Subcutaneous abdominal adipose tissue (tissue), 5 donors: ENCODE measurements at regions not wholly inside any gene's neighbourhood (a gene's known extent, or its start where the extent isn't known, plus 50 kb on each side); places are given as distances from the start of the nearest gene placed in this dataset.

Experiments
- H3K27ac ChIP-seq: one replicate; pipeline ENCODE4 v1.7.0; 2013; ENCODE audit warnings: low read depth, mild to moderate bottlenecking, inconsistent platforms, low read length, moderate library complexity
- H3K27me3 ChIP-seq, 5 donors: one replicate each; pipeline ENCODE4 v1.7.0; 2013; ENCODE audit warnings: low read length in 5 of 5, inconsistent platforms in 1 of 5; ENCODE audit not compliant: control insufficient read depth in 5 of 5, insufficient read depth in 4 of 5
- H3K36me3 ChIP-seq, 5 donors: one replicate each; pipeline ENCODE4 v1.7.0; 2013; ENCODE audit warnings: low read length in 5 of 5; ENCODE audit not compliant: control insufficient read depth in 5 of 5, insufficient read depth in 5 of 5
- H3K4me1 ChIP-seq, 5 donors: one replicate each; pipeline ENCODE4 v1.7.0; 2013; ENCODE audit warnings: low read length in 5 of 5, mild to moderate bottlenecking in 3 of 5, moderate library complexity in 1 of 5; ENCODE audit not compliant: control insufficient read depth in 5 of 5, insufficient read depth in 5 of 5
- H3K4me3 ChIP-seq, 5 donors: one replicate each; pipeline ENCODE4 v1.7.0; 2013; ENCODE audit warnings: low read length in 5 of 5, low read depth in 1 of 5
- H3K9ac ChIP-seq, 5 donors: one replicate each; pipeline ENCODE4 v1.7.0; 2013; ENCODE audit warnings: low read length in 5 of 5, mild to moderate bottlenecking in 4 of 5, moderate library complexity in 3 of 5
- H3K9me3 ChIP-seq, 5 donors: one replicate each; pipeline ENCODE4 v1.7.0; 2013; ENCODE audit warnings: low read length in 5 of 5; ENCODE audit not compliant: control insufficient read depth in 5 of 5
- donor health status: healthy.
- donor health status: healthy.
- donor health status: healthy.
- donor health status: healthy.
- donor health status: healthy.

DNA sequence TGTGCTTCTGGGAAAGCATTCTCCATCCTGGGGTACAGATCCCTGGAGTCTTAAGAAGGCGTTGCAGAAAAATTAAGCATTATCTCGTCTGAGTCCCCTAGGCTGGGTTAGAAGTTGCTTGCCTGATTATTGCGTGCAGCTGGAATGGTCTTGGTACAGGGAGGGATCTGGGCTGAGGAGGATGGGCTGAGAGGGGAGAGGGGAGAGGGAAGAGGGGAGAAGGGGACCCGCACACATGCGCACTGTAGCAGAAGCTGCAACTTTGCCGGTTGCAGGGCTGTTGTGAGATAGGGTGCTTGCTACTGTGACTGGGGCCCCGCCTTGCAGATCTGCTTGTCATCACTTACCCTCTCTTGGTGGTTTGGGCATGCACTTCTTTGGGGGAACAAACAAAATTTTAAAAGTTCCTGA lies 316.8 kb downstream of the DLEU7 start:
- Histone ChIP-seq H3K36me3 (no peaks in the 10 kb centered on the region), H3K9ac (no peak overlapping the region), H3K27ac (no peak overlapping the region), H3K9me3 (no peaks in the 10 kb centered on the region), H3K4me3 (no peak overlapping the region), H3K27me3 (no peaks in the 10 kb centered on the region), H3K4me1 (peaks cover 0 to 47% (median 40%) of the 10 kb centered on the region in 5 donors)

DNA sequence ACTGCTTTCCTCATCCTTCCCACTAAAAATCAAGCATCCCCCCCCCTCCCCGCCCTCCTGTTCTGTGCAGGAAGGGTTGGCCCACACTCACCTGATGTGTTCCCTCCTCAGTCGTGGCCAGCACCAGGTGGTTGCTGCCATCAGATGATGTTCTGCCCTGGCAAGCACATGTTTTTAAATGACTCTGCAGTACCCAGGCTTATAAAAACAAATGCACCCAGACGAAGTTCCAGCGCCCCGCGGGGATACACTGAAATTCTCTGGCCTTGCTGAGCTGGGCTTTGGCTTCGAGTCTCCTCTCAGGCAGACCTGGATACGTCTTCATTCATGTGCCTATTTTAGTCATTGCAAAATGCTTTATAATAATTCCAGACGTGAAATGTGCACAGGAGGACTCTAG lies 316.3 kb downstream of the DLEU7 start:
- Histone ChIP-seq H3K4me3 (no peak overlapping the region), H3K4me1 (peaks cover 0 to 42% (median 35%) of the 10 kb centered on the region in 5 donors), H3K9me3 (no peaks in the 10 kb centered on the region), H3K9ac (no peak overlapping the region), H3K27ac (no peak overlapping the region), H3K36me3 (no peaks in the 10 kb centered on the region), H3K27me3 (no peaks in the 10 kb centered on the region)

DNA sequence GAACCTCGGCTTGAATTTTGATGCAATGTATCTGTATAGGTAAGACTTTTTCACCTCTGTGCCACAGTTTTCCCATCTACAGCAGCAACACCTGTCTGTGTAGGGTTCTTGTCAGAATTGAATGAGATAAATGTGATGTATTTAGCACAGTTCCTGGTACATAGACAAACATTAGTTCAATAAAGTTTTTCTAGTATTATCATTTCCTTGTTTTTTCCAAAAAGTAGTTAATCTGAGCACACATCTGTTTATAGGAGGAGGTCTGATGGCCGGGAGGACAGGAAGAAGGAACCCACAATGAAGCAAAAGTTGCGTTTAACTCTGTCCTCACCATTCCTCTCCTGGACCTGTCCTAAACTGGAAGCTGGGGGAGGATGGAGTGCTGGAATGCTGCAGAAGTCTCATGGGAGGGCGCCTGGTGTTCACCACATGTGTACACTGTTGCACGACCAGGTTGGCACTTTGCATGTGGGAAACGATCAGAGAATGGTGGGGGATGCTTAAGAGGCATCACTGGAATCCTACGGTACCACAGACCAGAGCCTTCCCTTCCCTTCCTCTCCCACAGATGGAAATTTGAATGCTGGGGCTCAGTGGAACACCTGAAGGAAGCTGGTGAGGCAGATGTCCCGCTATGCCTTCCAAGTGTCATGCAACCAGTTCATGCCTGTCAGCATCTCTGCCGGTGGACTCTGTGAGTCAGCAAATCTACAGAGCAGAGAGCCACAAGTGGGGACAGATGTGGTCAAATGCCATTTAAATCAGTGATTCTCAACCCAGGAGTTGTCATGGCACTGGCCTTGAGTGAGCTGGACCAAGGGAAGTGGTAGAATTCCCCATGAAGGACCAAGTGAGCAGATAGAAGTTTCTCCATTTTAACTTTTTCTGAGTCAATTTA lies 315.6 kb downstream of the DLEU7 start:
- Histone ChIP-seq H3K9ac (no peak overlapping the region), H3K27ac (peak overlapping the region; percentile 5), H3K27me3 (no peaks in the 10 kb centered on the region), H3K36me3 (no peaks in the 10 kb centered on the region), H3K4me3 (no peak overlapping the region), H3K9me3 (no peaks in the 10 kb centered on the region), H3K4me1 (peaks cover 0 to 35% (median 29%) of the 10 kb centered on the region in 5 donors)

DNA sequence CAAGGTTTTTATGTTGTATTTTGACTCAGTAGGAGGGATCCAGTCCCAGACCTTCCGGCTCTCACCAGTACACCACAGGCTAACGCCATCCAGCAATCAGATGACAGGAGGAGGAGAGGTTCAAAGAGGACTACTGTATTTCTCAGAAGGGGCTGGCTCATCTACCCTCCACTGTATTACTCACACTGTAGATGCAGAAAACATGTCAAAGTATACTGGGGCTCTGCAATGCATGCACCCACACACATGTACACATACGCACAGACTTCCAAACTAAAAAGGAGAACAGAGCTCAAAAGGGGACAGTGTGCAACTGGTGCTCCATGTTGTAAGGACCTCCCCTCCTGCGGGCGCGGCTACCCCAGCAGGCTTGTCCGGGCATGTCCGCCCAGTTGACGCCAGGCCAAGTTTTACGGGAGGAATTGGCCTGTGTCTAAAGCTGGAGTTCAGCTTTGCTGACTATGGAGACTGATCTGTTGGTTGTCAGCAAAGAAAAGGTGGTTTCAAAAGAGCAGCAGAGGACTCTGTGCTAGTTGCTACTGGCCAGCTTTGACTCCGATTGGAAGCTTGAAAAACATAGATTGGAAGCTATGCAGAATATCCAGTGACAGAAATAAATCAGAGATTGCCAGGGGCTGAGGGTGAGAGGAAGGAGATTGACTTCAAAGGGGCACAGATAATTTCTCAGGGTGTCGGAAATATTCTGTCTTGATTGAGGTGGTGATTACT lies 314.2 kb downstream of the DLEU7 start:
- H3K9ac ChIP-seq: peak overlapping the region in 2 of 5 donors; percentile 28 to 30
- no peaks in the 10 kb centered on the region for H3K27me3 ChIP-seq
- no peaks in the 10 kb centered on the region for H3K36me3 ChIP-seq
- H3K27ac ChIP-seq: peak overlapping the region; percentile 5
- peaks cover 0 to 4% (median 0%) of the 10 kb centered on the region in 5 donors for H3K9me3 ChIP-seq
- H3K4me1 ChIP-seq: peaks cover 0 to 27% (median 22%) of the 10 kb centered on the region in 5 donors
- H3K4me3 ChIP-seq: peak overlapping the region; percentile 30 to 62 (median 49)

DNA sequence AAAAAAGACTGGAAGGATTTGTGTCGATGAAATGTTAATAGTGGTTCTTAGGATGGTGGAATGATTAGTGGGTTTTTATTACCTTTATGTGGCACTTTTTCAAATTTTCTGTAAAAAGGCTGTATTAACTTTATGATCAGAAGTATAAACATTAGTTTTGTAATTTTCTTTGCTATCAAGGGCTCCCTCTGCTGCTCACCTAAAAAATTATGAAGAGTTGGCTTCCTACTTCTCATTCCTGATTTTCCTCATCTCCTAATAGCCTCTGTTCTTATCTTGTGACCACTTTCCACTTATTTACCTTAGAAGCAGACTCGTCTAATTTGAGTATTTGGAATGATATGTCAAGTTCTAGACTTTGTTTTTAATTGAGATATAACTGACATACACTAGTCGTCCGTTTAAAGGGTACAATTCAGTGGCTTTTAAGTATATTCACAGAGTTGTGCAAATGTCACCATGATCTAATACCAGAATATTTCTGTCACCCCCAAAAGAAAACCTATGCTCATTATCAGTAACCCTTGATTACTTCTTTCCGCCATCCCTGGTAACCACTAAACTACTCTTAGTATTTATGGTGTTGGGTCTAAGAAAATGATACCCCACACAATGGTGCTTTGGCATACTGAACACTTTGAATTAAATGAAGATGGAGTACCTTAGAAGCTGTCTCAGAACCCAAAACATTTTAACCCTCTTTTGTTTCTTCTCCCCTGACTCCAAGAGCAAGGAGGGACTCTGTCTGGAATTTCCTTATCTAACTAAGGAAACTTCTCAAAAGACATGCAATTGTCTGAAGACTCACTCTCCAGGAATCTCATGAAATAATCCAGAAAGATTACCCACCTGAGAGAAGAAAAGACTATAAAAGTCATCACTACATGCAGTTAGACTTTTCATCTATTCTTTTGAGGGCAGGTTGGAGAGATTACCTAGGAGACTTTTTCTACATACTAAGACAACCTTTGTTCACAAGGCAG lies 311.3 kb downstream of the DLEU7 start:
- H3K9me3 ChIP-seq: peaks cover 11 to 22% (median 18%) of the 10 kb centered on the region in 5 donors
- H3K27ac ChIP-seq: no peak overlapping the region
- peaks cover 0 to 22% (median 21%) of the 10 kb centered on the region in 5 donors for H3K4me1 ChIP-seq
- H3K27me3 ChIP-seq: no peaks in the 10 kb centered on the region
- H3K9ac ChIP-seq: no peak overlapping the region
- no peak overlapping the region for H3K4me3 ChIP-seq
- no peaks in the 10 kb centered on the region for H3K36me3 ChIP-seq

DNA sequence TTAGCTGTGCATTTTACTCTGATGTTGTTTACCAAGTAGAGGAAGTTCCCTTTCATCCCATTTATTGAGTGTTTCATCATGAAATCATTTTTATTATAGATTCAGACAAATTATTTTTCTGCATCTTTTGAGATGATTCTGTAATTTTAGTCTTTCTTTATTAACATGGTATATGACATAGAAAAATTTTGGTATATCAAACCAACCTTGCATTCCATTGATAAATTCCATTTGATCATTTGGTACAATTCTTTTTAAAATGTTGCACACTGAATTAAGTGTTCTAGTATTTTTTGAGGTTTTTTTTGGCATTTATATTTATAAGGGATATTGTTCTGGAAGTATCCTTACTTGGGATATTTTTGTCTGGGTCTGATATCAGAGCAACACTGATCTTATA lies 308.4 kb downstream of the DLEU7 start:
- Histone ChIP-seq H3K4me3 (no peak overlapping the region), H3K27ac (no peak overlapping the region), H3K4me1 (peaks cover 0 to 7% (median 3%) of the 10 kb centered on the region in 5 donors), H3K36me3 (no peaks in the 10 kb centered on the region), H3K27me3 (no peaks in the 10 kb centered on the region), H3K9ac (no peak overlapping the region), H3K9me3 (peaks cover 11 to 22% (median 18%) of the 10 kb centered on the region in 5 donors)

DNA sequence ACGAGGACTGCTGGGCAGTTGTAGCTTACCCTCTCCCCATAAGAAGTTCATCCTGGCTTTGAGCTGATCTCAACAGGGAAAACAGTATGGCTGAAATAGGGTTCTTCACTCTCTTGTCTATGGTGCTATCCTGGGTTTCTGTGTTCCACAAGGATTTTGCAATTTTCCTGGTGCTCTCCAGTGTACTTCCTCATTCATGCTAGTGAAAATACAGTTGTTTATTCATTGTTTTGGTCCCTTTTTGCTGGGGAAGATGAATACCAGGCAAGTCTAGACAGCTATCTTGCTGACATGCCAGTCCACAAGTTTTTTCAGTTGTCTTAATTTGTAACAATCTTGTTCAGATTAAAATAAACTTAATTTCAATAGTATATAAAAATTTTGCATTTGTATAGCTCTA lies 306.5 kb downstream of the DLEU7 start:
- H3K4me1 ChIP-seq: peaks cover 0 to 8% (median 3%) of the 10 kb centered on the region in 5 donors
- peaks cover 11 to 22% (median 18%) of the 10 kb centered on the region in 5 donors for H3K9me3 ChIP-seq
- H3K27me3 ChIP-seq: no peaks in the 10 kb centered on the region
- H3K36me3 ChIP-seq: no peaks in the 10 kb centered on the region
- H3K9ac ChIP-seq: no peak overlapping the region
- H3K4me3 ChIP-seq: no peak overlapping the region
- no peak overlapping the region for H3K27ac ChIP-seq

DNA sequence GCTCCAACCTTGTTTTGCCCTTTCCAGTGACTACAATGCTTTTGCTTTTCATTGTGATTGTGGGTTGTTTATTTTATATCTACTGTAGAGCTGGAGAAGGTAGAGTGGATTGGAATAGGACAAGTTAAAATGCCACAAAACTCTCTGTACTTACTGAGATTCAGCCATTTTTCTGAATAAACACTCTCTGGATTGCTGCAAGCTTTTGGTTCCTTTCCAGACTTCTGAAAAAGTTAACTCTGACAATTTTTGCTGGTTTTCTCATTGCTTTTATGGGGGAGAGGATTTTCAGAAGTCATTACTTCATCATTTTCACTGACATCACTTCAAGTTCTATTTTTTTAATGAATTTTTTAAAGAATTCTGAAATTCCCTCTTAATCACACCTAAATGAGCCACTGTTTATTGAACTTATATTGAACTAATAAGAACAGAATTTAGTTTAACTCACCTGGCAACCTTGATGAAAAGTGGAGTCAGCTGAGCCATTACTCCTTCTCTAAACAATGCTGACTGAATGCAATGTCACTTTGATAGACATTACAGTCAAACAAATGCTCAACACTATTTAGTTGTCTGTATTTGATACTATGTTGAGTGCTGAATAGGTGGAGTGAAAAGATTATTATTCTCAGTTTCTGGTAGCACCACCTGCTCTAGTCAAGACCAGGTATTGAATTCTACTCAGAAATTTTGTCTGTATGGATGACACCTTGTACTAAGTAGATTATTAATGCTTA lies 303.5 kb downstream of the DLEU7 start:
- H3K4me1 ChIP-seq: peaks cover 0 to 25% (median 21%) of the 10 kb centered on the region in 5 donors
- H3K27ac ChIP-seq: no peak overlapping the region
- no peaks in the 10 kb centered on the region for H3K36me3 ChIP-seq
- no peak overlapping the region for H3K4me3 ChIP-seq
- no peak overlapping the region for H3K9ac ChIP-seq
- peaks cover 8 to 19% (median 12%) of the 10 kb centered on the region in 5 donors for H3K9me3 ChIP-seq
- H3K27me3 ChIP-seq: no peaks in the 10 kb centered on the region

DNA sequence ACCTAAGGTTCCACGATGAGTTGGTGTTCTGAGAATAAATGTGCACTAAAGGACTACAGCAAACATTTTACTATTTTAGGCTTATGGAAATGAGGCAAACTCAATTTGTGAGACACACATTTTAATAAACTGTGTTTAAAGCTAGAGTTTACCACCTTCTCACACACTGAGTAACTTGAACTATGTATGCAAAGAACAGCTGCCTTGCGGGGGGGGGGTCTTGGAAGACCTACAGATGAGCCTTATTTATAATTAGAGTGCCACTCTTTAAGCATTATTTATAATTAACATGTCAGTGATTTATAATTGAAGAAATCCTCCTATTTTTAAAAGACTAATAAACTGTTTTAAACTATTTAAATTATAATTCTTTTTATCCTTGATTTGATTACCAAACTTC lies 300.4 kb downstream of the DLEU7 start:
- peaks cover 0 to 26% (median 21%) of the 10 kb centered on the region in 5 donors for H3K4me1 ChIP-seq

More for the DNA sequence above, 300.4 kb downstream of the DLEU7 start:
- Histone ChIP-seq H3K27ac (no peak overlapping the region), H3K4me3 (no peak overlapping the region), H3K36me3 (no peaks in the 10 kb centered on the region), H3K9ac (no peak overlapping the region), H3K27me3 (no peaks in the 10 kb centered on the region), H3K9me3 (no peaks in the 10 kb centered on the region)
